Ammon's horn (tissue), 1 donor: ENCODE measurements at regions not wholly inside any gene's neighbourhood (a gene's known extent, or its start where the extent isn't known, plus 50 kb on each side); places are given as distances from the start of the nearest gene placed in this dataset.

Source experiments
- DNase-seq: peaks from one replicate; pipeline ENCODE4 v3.0.0-alpha.2; 2016; ENCODE audit warnings: low spot score

DNA sequence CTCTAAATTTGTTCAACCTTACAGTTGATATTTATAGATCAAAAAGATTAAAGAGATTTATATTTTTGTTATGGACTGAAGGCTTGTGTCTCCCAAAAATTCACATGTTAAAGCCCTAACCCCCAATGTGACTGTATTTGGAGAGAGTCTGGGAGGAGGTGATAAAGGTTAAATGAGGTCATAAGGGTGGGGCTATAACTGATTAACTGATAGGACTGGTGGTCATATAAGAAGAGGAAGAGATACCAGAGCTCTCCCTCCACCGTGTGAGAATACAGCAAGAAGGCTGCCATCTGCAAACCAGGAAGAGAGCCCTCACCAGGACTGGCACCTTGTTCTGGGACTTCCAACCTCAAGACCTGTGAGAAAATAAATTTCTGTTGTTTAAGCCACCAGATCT lies 264.3 kb downstream of the ENC1 start:
- DNase-seq, result no peak

DNA sequence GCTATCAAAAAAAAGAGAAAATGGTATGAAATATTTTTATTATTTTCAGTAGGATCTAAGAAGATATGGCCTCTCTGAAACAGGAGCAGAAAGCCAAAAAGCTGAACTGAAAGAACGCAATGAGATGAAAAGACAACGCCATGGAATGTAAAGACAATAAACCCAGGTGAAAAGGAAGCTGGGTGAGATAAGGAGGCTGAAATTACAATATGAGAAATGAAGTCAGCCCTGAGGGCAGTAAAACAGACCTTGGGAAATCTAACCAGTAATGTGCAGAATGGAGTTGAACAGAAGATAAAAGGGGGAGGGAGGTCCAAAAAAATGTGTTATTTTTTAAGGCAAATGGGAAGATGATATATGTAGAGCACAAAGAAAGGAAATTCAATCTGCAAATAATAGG lies 265.3 kb downstream of the ENC1 start:
- no peak for DNase-seq

DNA sequence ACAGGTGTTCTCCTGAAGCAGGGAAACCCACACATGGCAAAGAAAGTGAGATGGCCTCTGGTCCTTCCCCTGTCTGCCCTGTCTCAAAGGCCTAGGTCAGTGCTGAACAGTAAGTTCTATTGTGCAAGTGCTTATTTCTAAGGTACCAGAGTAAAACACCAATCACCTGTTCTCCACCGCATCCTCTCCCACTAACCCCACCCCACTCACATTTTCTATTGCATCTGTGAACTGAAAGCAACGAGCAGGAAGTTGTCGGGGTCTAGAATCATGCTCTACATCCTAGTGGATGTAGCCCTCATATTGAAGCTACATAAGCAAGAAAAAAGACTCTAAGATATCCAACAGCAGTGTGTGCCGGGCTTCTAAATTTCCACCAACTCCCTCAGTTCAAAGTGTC lies 265.9 kb downstream of the ENC1 start:
- no peak for DNase-seq

DNA sequence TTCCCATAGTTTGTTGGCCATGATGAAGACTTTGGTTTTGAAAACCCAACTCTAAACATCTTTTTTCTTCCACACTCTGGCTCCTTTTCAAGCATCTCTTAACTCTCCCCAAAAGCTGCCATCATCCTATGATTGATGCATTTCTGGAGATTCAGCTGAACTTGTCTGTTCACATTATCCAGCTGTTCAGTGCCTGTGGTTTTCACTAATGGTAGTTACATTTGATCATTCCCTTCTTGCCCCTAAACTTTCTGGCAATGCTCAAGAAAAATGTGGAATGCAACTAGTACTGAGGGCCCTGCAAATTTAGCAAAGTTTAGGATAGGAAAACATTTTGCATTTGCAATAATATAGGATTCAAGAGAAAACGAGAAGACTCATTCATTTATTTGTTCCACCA lies 267.5 kb downstream of the ENC1 start:
- DNase-seq, result no peak

DNA sequence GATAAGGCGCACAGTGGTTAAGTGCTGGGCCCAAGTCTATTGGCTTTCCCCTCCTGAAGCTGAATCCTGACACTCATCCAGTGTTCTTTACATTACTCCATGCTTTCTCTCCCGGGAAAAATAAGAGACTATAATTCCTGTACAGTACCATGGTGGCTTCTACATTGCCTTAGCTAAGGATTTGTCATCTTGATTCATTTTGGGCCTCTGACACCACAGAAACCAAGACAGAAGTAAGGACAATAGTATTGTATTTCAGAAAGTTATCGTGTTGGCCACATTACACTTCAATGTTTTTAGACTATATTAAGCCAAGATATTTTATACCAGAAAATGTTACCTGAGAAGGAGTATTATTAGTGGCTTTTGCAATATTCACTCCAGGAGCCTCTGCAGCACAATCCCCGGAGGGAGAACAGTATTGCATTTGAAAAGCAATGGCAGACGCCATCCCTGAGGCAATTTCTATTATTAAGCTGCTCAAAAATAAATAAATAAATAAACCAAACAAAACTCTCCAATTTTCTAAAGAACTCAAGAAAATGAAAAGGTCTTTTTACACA lies 267.9 kb downstream of the ENC1 start:
- no peak for DNase-seq

DNA sequence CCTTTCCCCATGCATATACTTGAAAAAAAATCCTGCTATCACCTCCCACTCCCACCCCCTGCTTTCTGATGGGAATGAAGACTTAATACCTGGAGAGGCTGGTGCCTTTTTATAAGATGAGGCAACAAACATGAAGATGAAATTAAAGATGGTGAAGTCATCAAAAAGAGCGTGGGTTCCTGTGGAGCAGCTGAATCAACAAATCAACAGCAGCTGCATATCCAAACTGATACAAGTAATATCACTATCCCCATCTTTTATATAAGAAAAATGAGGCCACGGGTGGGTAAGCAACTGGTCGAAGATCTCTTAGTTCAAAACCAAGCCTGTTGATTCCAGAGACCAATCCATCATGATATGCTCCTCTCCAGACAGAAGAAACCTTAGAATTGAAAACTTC lies 268.5 kb downstream of the ENC1 start:
- DNase-seq, result no peak

DNA sequence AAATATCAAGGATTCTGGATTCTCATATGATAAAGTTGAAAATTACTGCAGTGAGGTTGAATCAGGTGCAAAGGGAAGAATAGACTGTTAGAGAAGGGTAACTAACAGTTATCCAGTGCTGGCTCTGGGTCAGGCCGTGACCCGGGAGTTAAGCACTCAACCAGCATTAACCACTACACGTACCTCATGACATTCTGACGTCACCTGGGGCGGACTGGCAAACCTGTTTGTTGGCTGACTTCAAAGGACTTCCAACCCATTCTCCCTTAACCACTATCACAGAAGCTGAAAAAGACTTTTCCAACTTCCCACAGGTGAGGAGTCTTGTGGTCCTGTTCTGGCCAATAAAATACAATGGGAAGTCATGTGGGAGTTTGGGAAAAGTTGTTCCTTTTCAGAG lies 268.9 kb downstream of the ENC1 start:
- DNase-seq, result no peak

DNA sequence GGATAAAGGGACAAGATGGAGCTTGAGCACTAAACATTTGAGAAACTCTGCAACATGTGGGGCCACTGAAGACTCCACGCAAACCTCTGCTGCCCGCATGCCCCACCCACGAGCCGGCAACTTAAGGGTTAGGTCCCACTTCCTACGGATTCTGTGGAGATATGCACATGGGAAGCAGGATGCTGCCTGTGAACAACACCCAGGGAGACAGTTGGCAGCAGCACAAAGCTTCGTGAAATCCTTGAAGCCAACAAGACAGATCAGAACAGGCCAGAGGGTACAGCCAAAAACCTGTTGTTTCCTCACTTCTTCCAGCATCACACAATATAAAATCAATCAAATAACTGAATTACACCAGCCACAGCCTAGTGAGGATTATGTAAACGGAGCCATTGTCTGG lies 270.4 kb downstream of the ENC1 start:
- DNase-seq, result peak; percentile 42

DNA sequence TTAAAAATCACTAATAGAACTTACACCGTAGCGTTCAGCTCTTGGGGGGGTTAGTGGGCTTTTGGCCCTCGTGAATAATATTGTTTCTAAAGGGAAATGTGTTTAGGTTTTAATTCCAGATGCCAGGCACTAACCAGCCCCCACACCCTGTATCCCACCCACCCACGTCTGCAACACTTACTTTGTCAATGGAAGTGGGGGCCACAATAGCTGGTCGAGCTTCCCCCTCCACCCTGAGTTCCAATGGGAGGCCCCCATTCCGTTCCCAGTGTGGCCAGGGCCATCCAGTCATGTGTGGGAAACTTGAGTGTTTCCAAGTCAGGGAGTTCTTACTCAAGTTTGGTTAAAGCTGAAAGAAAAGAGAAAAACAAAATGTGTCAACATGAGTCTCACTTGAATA lies 271.4 kb downstream of the ENC1 start:
- DNase-seq, result no peak

DNA sequence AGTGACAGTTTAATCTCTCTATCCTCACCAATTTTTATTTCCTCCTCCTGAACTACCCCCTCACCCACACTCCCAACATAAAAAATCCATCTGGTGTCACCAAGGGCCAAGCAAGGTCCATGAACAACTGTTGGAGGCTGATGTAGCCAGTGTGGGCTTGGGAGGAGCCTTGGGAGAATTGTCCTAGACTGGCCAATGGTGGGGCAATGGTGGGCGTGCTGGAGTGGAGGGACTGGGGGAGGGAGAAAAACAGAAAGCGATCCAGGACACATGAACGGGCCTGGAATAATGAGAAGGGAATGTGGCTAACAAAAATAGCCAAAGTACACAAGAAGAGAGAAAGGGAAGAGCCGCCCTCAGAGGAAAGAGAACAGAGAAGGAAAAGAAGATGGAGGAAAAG lies 272.6 kb downstream of the ENC1 start:
- DNase-seq, result no peak

DNA sequence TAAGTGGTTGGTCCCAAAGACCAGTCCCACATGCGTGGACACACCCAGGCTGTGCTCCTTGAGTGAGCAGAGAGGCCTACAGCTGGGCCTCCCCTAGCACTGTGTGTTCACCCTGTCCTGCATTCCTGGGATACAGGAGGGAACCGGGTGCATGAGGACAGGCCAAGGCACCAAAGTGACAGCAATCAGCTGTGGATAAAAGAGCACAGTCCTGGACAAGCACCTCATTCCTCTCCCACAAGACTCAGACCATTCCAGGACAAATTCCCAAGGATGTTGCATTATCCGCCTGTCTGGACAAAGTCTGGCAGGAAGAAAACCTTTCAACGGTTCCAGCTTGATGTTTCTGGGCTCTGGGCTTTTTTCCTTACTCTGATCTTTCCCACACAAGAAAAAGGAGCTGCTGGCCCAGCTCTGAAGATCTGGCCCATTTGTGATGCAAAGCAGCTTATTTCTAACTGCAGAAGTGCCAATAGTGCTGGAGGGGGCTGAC lies 273.2 kb downstream of the ENC1 start:
- no peak for DNase-seq

DNA sequence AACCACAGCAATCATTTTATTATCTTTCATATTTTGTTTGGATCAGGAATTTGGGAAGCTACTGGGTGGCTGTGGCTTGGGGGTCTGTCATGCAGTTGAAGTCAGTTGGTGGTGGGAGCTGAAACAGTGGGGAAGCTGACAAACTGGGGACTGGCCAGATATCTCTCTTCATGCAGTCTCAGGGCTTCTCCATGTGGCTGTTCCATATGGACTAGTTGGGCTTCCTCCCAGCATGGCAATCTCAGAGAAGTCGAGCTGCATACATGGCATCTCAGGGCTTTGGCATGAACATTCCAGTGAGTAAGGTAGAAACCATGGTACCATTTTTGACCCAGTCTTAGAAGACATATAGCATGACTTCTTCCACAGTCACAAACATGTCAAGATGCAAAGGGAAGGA lies 274.8 kb downstream of the ENC1 start:
- DNase-seq, result no peak

DNA sequence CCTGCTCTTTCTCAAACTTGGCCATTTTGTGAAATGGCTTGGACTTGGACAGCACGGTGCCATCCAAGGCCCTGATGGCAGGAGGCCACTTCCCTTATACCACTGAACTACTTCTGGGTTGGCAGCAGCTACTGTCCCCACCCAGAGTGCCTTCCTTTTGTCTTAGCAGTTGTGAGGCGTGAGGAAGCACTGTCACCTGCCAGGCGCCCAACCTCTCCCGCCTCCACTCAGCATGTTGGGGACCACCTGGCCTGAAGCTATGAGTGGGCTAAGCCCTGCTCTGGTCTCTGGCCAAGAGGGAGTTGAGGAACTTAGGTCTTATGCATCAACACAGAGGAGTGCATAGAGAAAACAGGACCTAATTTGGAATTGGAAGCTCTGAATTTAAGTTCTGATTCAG lies 276.0 kb downstream of the ENC1 start:
- no peak for DNase-seq

DNA sequence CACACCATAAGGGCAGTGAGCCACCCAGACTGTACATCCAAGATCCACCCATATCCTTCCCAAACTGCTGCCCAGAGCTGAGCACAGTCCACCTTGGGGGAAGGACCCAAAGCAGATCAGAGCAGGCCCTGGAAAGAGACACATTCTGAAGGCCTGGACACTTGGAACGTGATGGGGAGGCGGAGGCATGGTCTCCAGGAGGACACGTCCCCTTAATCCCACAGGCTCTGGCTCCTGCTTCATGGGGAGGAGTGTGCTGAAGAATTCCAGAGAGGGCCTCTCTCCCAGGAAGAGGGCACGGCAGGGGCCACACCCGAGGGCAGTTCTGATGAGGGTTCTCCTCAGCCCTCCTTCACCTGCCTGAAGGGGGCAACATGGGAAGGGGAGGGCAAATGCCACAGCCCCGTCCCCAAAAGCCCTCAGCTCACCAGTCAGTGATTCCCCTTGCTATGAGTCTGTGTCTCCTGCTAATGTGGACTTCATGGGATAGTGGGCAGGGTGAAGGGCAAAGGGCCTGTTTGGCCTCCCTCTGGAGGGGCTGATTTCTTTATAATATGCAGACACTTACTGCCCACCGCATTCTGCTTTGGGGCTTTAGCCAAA lies 276.8 kb downstream of the ENC1 start:
- DNase-seq, result no peak

DNA sequence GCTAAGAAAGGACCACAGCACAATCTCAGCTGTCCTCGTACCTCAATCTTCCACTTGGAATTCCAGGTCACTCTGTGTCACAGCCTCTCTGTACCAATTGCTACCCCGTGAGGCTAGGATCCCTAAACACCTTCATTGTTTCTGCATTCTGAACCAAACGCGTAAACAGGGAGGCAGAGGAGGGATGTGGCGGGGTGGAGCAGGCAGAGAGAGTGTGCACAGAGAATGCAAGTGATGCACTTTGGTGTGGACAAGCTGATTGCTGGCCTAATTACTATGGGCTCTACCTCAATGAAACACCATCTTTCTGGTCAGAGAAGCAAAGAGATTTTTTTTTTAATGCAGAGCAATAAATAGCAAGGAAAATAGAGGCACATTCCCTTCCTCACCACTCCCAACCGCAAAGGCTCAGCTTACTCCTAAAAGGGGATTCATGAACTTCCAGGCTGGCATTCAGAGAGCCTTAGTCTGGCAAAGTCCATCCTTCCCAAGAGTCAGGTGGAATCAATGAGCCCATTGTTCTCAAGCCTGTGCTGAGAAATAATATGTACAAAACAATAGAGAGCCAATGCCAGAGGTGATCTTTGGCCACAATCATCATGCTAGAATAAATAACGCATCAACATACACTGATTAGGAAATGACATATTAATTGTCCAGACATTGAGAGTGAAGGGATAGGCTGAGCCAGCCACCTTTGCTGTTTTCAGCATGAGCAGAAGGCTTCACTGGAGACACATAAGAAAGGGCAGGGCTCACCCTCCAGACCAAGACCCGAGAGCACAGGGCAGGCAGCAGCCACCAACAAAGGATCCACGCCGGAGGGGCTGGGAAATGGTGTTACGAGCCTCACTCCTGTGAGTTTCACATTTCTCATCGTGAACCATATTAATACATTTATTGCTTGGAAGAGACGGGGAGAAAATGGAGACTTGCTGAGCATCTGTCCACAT lies 278.8 kb downstream of the ENC1 start:
- DNase-seq, result no peak

DNA sequence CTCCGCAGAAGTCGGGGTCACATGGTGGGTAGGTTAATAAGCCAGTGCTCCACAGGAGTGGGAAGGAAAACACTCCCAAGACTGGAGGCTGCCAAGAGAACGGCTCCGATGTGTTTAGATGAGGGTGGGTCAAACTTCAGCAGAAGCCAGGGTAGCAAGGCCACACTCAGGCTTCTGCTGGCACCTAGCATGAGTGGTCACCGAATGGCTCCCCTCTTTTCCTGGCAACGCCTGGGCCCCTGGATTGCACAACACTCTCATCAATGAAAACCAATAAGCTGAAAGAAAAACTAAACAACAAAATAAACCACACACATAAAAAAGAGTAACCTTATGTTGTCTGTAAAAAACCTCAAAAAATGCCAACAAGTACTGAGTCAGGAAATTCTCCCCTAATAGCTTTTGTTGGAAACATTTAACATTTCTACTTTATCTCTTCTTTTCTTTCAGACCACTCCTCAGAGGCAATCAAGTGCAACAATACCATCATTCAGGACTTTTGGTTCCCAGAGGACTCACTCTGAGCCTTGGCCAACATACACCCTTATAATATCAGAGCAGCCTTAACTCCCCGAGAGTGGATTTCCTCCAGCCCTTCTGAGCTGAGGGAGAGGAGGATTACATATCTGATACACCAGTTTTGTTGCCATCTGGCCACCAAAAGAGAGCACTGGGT lies 279.9 kb downstream of the ENC1 start:
- DNase-seq, result no peak

DNA sequence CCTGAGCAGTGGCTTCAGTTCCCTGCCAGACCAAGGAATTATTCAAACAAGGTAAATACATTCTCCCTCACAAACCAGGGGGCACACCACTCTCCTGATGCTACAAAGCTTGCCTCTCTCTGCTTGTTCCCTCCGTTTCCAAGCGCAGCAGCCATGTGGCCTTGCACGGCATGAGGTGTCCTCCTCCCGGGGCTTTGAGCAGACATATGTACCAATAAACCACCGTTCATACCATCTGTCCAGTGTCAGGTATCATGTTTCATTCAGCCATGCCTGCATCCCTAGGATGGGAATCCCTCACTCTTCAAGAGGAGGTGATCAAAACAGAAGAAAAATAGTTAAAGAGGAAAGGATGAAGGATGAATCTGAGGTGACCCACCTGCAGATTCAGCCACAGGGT lies 282.7 kb downstream of the ENC1 start:
- DNase-seq, result no peak

DNA sequence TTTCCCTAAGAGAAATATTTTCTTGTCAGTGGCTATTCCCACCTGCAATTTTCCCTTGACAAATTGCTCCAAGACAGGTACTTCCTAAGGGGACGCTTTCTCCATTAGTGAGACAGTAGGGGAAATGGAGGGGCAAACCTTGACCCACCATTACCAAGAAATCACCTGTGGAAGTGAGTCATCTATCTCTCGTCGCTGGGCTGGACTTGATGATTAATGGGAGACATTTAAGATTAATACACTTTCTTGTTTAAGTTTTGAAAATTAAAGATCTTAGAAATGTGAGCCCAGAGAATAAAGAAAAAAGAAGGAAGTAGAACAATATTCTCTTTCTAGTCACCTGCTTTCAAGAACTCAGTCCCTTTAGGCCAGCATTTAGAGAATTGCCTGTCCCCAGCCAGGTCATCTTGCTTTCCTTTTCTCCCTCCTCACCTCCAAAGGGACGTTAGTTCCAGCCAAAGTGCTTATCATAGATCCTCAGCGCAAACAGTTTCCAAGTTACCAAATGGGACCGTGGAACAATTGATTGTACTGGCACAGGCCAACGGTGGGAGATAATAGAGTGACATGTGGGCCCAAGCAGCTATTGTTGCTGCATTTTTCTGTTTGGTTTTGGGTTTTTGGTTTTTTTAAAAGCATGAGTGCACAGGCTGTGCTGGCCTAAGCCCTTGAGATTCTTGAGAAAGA lies 284.4 kb downstream of the ENC1 start:
- DNase-seq, result no peak

DNA sequence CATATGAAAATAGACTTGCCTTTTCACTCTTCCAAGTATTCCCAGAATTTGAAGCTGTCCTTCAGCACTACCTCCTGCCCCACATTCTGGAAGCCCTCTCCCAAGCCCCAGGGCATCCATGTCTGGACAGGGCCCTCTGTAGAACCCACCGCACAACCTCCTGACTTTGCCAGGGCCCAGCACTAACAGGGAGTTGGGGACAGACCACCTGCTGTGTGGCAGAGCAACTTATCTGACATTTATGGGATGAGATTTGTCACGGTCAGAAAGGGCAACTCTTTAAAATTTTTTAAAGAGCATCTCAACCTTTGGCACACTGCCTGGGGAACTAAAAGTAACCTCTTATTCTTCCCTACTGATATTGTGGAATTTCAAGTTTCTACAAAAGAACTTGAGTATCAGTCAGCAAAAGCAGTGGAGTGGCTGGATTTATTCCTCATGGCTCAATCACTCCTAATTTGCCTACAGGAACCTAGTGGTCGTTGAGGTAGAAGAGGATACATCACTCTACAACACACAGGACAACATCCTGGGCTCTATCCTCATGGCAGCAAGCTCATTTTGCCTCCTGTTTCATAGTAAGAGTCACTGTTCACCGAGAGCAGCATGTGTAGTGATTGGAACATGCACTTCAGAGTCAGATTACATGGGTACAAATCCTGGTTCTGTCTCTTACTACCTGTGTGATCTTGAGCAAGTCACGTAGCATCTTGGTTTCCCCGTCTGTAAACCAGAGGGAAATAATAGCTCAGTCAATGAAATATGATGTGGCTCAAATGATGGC lies 285.3 kb downstream of the ENC1 start:
- DNase-seq, result no peak

DNA sequence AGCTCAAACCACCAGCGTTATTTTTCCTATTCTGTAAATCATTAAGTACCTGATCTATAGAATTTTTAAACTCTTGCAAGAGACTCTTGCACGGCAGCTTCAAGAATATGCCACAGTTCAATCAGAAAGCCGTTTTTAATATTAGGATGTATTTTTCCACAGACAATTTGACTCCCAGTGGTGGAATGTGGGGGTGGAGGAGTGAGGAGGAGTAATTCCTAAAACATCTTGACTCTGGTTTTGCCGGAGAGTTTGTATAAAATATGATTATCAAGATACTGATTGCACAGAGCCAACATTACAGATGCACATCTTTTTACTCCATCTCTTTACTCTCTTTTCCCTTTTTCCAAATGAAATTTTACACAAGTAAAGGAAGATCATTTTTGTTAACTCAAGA lies 288.3 kb downstream of the ENC1 start:
- no peak for DNase-seq
